HG03108 (cell line): ENCODE measurements at regions not wholly inside any gene's neighbourhood (a gene's known extent, or its start where the extent isn't known, plus 50 kb on each side); places are given as distances from the start of the nearest gene placed in this dataset.

Source experiments
- ATAC-seq: cut with Tn5 transposase; IDR thresholded peaks from one replicate; pipeline ENCODE4 v1.9.1; 2021; ENCODE audit warnings: moderate library complexity; ENCODE audit not compliant: unreplicated experiment

GRCh38 chr6:14722001-14722562 lies 523.8 kb upstream of the JARID2 start:
- ATAC-seq = no peak

GRCh38 chr6:14722704-14723103 lies 523.2 kb upstream of the JARID2 start:
- no peak for ATAC-seq

DNA sequence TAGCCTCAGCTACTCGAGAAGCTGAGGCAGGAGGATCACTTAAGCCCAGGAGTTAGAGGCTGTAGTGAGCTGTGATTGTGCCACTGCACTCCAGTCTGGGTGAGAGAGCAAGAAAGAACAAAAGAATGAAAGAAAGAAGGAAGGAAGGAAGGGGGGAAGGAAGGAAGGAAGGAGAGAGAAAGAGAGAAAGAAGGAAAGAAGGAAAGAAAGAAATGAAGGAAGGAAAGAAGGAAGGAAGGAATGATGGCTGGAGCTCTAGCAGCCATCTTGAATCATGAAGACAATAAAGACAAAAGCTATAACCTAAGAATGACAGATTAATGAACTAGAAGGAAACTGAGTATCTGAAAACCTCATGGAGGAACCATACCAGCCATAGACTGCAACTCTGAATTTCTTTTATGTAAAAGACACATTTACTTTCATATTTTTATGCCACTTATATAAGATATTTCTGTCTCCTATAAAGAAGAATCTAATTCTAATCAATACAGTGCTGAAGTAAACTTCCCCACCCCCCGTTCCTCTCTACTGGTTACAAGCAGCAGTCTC lies 522.3 kb upstream of the JARID2 start:
- ATAC-seq = no peak

DNA sequence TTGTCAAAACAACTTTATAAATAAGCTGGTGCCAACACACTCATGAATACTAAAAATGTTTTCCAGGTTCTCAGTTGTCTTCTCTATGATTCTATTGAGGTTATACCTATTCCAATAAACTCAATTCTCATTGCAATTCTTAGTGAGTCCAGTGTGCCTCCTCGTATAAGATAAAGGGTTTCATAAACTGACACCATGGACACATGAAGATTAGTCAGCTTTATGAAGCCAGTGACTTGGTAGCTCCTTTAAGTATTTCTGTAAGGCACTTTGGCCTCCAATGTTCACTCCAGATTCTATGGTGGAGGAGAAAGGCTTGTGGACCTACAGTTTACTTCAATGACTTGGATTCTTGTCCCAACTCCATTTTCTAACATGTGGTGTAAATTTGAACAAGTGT lies 521.3 kb upstream of the JARID2 start:
- ATAC-seq = no peak

GRCh38 chr6:14726816-14727493 lies 518.9 kb upstream of the JARID2 start:
- ATAC-seq = no peak

- no peak for ATAC-seq
Measured at GRCh38 chr6:14727494-14728395, 518.1 kb upstream of the JARID2 start.

DNA sequence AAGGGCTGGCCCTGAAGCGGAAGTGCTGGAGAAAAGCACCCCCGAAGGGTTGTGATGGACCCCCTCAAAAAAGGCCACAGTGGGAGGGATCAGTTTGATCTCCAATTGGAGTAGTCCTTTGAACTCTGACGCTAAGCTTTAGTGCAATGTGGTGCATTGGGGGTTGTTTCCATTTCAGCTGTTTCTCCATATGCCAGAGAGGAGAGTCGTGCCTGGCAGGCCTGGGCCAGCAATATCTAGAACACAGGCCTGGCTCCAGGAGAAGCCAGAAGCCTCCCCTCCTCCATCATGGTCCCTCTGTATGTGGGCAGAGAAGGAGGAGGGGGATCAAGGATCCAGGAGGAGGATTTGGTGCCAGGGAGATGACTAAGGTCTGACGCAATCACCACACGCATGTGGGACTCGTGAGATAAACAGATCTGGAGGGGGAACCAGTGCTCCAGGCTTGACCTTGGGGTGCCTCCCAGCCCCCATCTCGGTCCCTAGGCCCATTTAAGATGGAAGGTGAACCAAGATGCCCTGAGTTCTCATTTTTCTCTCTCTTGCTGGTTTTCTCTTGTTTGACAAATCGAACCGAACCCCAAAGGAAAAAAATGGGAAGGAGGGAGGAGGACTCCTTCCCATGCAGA lies 517.4 kb upstream of the JARID2 start:
- no peak for ATAC-seq

- no peak for ATAC-seq
Measured at GRCh38 chr6:14729129-14729871, 516.6 kb upstream of the JARID2 start.

DNA sequence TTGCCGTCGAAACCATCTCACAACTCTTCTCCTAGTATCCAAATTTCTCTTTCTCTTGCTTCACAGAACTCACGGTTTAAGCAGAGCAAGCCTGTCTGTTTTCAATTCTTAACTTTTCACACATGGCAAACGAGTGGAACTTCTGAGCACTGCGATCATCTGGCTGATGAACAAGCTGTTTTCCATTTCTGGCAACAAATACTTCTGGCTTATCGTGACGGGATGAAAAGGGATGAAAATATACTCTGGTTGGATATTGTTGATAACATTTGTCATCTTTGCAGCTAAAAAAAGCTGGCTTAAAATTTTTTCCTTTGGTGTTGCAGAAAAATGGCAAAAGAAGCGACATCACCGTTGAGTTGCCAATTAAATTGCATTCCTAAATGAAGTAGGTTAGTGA lies 515.2 kb upstream of the JARID2 start:
- no peak for ATAC-seq

DNA sequence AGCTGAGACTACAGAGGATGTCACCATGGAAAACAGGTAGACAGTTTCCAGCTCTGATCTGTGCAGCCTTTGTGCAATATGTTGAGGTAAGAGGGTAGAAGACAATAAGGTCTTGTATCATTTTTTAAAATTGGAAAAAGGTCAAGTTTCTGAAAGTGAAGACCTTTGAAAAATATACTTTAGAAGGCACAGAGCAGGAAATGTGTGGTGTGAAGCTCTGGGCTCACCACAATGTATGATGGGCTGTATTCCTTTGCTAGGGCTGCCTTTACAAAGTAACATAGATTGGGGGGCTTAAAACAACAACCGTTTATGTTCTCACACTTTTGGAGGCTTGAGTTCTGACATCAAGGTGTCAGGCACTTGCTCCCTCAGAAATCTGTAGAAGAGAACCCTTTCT lies 514.3 kb upstream of the JARID2 start:
- no peak for ATAC-seq

DNA sequence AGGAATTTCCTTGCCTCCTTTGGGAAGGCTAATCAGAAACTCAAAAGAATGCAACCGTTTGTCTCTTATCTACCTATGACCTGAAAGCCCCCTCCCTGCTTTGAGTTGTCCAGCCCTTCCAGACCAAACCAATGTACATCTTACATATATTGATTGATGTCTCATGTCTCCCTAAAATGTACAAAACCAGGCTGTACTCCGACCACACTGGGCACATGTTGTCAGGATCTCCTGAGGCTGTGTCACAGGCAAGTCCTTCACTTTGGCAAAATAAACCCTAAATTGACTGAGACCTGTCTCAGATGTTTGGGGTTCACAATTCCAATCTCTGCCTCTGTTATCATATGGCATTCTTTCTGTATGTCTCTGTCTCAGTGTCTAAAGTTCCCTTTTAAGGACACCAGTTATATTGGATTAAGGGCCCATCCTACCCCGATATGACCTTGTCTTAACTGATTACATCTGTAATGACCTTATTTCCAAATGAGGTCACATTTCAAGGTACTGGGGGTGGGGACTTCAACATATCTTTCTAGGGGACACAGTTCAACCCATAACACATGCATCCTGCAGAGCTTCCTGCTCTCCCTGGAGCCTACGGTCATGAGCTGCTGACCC lies 513.5 kb upstream of the JARID2 start:
- no peak for ATAC-seq

- ATAC-seq = no peak
Measured at GRCh38 chr6:14732844-14733757, 512.8 kb upstream of the JARID2 start.

GRCh38 chr6:14734052-14734415 lies 511.8 kb upstream of the JARID2 start:
- ATAC-seq = no peak

DNA sequence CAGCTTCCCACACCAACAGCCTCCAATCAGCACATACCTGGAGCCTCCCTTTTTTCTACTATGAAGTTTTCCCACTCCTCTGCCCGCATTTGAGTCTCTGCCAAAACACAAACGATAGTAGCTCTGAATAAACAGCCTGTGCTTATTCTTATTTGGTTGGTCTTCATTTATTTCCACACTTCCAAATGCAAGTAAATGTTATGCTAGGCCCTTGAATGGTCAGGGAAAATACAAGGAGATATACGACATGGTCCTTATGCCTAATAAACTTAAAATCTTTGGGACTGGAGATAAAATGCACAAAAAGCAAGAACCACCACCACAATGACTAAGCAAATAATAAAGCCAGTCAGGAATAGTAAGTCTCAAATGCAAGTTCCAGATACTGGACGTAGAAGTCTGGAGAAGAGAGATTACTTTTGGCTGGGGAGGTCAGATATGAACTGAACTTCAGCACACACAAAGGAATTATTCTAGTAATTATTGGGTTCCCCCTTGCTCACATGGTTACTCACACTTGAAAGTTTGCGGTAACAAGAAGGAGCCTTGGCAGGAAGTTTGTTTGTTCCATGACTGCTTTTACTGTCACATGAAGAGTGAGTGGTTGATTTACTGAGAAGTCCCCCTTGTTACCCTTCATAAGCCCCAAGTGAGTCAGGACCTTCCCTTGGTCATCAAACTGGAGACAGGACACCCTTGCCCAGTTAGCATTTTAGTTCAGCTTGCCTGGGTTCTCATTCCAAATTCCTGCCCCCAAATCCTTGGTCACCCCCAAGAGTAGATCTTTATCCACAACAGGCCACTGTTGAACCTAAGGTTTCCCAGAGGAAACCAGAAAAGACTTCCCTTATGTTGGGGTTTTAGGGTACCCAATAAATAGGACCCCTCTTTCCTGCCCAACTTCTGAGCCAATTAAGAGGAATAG lies 511.2 kb upstream of the JARID2 start:
- peak; percentile 90 for ATAC-seq

GRCh38 chr6:14735956-14736486 lies 509.8 kb upstream of the JARID2 start:
- ATAC-seq = no peak

- ATAC-seq = no peak
Measured at GRCh38 chr6:14736554-14736953, 509.3 kb upstream of the JARID2 start.

DNA sequence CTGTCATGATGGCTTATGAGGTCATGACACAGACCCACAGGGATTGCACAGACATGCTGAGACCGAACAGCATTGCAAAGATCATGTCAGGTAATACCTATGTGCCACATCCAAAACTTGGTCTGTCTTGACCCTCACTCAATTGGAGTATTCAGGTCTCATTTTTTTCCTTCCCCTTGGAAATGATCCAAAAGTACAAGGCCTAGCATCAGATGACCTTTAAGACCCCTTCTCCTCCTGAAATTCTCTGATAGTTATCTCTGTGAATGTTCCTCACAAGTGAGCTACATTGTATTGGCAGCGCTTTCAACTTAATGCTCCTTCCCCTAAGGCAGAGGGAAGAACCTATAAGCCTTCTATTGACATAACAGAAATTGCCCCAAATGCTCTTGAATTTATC lies 507.4 kb upstream of the JARID2 start:
- no peak for ATAC-seq

GRCh38 chr6:14738933-14739332 lies 506.9 kb upstream of the JARID2 start:
- no peak for ATAC-seq
